GM12892 (cell line): ENCODE measurements at regions not wholly inside any gene's neighbourhood (a gene's known extent, or its start where the extent isn't known, plus 50 kb on each side); places are given as distances from the start of the nearest gene placed in this dataset.

Experiments used
- POLR2A ChIP-seq: IDR thresholded peaks from 2 replicates; pipeline ENCODE4 v1.6.1; 2011; ENCODE audit warnings: low read depth, low read length, control low read depth
- TAF1 ChIP-seq: IDR thresholded peaks from 2 replicates; pipeline ENCODE4 v1.6.1; 2011; ENCODE audit warnings: low read depth, mild to moderate bottlenecking, control low read depth, low read length, borderline replicate concordance

DNA sequence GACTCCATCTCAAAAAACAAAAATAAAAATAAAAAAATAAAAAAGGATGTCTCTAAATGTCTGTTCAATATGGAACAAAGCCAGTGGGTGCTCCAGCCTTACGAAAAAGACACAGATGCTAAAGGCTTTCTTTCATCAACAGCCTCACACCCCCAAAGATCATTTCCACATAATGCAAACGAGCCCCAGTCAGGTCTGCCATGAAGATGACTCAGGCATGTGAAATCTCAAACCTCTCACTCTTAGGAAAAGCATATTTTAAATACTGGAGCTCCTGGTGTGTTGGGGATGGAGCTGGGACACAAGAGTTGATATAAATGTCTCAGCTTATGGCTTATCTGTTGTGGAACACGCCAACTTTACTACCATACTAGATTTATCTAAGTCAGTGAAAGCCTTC is 49.9 kb upstream of the PLXNC1 start:
- TF ChIP-seq TAF1 (no peak), POLR2A (no peak)
